Stimulated activated CD4-positive, alpha-beta T cell treated with anti-CD3 and anti-CD28 coated beads, Interleukin-2, amount 100 ng/mL, for 24 hours (primary cell): ENCODE measurements at regions not wholly inside any gene's neighbourhood (a gene's known extent, or its start where the extent isn't known, plus 50 kb on each side); places are given as distances from the start of the nearest gene placed in this dataset.

Experiments
- DNase-seq, 2 donors: peaks; one replicate each; pipeline ENCODE4 v3.0.0-alpha.2; 2020

GRCh38 chr15:31925541-31925940, 104.8 kb upstream of the CHRNA7 start:
- no peak for DNase-seq

GRCh38 chr15:31930967-31931366, 99.3 kb upstream of the CHRNA7 start:
- peak; percentile 39 to 50 for DNase-seq

GRCh38 chr15:31932576-31932975, 97.7 kb upstream of the CHRNA7 start:
- no peak for DNase-seq

- DNase-seq = no peak
Observed at GRCh38 chr15:31934821-31935220, 95.5 kb upstream of the CHRNA7 start.

- DNase-seq = no peak
Observed at GRCh38 chr15:31953478-31953877, 76.8 kb upstream of the CHRNA7 start.

GRCh38 chr15:31954374-31955172, 75.7 kb upstream of the CHRNA7 start:
- no peak for DNase-seq

- DNase-seq = no peak
Observed at GRCh38 chr15:31955734-31956133, 74.6 kb upstream of the CHRNA7 start.

- DNase-seq = no peak
Observed at GRCh38 chr15:31957581-31957980, 72.7 kb upstream of the CHRNA7 start.

GRCh38 chr15:31964586-31965307, 65.6 kb upstream of the CHRNA7 start:
- no peak for DNase-seq

GRCh38 chr15:31970007-31970406, 60.3 kb upstream of the CHRNA7 start:
- no peak for DNase-seq

GRCh38 chr15:31973197-31973596, 57.1 kb upstream of the CHRNA7 start:
- no peak for DNase-seq

GRCh38 chr15:31974154-31974794, 56.0 kb upstream of the CHRNA7 start:
- DNase-seq = no peak

GRCh38 chr15:31974855-31975829, 55.2 kb upstream of the CHRNA7 start:
- peak; percentile 34 to 42 for DNase-seq

GRCh38 chr15:31975830-31976229, 54.5 kb upstream of the CHRNA7 start:
- peak in 1 of 2 donors; percentile 18 for DNase-seq

GRCh38 chr15:31977138-31977537, 53.2 kb upstream of the CHRNA7 start:
- no peak for DNase-seq

- peak; percentile 61 to 73 for DNase-seq
Observed at GRCh38 chr15:31977812-31978661, 52.3 kb upstream of the CHRNA7 start.
